Cortex of kidney (tissue), 1 donor: ENCODE measurements at regions not wholly inside any gene's neighbourhood (a gene's known extent, or its start where the extent isn't known, plus 50 kb on each side); places are given as distances from the start of the nearest gene placed in this dataset.
"Not testable (repeated sequence)": the region's sequence is repeated elsewhere in the genome, so short reads cannot be mapped to it uniquely, and the experiment has no call there.

Experiments
- DNase-seq: peaks from one replicate; lab custom pipeline; 2025; lab: John Stamatoyannopoulos, UW

DNA sequence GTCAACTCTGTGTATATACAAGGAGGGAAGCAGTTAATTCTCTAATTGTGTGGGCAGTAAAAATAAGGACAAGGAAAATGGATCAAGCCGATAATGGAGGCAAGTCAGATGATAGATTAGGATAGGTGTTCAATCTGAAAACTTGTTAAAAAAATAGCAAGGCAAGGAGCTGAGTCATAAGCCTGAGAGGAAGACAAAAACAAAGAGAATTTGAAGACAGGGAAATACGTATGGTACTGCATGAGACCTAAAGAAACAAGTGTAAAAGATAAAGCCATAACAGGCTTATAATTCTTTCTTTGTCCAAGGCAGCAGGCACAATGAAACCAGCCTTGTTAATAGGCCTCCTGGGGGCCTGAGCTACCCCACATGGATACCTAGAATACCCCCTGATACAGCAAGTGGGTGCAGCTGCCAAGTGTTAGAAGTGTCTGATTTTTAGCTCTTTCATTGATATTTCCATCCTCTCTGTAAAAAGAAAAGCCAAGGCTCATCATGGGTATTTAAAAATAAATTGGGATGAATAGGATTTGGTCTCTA is 1570.6 kb upstream of the LRRTM3 start:
- DNase-seq, result no peak

DNA sequence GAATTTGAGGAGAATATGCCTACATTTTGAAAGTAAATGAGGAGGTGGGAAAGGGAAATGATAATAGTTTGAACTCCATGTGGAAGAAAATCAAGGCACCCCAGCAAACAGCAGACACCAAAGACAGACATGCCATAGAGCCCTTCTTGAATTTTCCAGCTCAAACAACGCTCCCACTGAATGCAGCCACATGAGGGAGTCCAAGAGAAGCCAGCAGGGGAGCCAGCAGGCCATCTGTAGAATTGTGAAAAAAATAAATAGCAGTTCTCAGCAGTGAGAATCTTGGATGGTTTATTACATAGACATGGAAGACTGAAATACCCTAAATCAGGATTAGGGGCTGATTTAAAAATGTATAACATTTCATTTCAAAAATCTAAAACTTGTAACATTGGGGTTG is 1567.3 kb upstream of the LRRTM3 start:
- no peak for DNase-seq

DNA sequence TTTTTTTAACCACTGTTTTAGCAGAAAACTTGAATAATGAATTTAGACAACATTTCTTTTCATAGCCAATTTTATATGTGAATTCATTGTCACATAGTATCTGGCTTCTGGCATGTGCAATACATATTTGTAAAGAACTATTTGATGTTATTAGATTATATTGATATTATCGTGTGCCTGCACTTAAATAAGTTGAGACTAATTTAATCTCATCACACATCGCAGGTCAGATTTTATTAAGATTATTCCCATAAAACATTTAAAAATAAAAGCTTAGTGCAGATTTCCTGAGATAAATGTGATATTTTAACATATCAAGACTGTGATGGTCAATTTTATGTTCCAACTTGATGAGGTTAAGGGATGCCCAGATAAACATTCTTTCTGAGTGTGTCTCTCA is 1565.3 kb upstream of the LRRTM3 start:
- DNase-seq, result no peak

DNA sequence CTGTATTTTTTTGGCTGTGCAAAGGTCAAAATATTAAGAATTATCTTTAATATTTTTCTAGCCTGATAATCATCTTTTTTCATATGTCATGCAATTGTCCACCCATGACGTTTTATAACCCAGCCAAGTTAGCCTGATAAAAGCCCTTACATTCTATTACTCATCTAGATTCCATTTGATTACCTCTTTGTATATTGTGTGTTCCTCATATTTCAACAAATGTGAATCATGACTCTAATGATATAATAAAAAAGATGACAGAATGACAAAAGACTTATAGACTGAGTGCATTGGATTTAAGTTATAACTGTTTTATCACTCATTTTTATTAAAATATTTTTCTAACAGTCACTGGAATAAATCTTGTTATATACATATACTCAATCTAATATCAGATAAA is 1560.0 kb upstream of the LRRTM3 start:
- DNase-seq, result no peak

DNA sequence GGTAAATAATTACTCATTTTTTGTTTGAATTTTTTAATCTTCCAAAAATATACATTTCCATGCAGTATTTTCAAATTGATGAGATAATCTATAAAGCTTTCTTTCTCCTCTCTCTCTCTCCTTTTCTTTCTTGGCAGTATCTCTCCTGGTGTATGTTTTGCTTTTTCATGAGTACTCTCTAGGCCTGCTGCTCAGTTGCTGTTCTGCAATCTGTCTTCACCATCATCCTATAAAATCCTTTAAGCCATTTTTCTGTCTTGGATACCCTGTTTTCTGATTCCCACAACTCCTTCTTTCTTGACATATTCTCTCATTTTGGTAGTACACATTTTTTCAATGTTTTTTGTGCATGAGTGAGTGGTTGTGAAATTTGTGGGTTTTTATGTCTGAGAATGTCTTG is 1558.1 kb upstream of the LRRTM3 start:
- no peak for DNase-seq

DNA sequence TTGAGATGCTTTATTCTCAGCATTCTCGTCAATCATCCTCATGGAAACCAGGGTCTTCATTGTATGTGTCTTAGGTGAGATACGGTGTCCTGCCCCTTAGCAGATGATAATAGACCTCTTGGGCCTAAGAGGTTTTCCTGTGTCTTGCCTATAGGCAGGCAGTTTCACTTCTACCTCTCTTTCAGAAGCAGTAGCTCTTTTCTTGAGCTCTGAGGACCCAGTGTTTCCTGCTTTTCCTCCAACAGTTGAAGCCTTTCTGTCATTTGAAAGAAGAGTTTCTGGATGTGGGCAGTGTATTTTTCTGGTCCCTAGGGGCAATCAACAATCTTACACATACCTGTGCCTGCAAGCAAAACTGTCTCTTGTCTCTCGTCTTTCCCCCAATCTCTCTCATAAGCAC is 1550.3 kb upstream of the LRRTM3 start:
- DNase-seq, result no peak

DNA sequence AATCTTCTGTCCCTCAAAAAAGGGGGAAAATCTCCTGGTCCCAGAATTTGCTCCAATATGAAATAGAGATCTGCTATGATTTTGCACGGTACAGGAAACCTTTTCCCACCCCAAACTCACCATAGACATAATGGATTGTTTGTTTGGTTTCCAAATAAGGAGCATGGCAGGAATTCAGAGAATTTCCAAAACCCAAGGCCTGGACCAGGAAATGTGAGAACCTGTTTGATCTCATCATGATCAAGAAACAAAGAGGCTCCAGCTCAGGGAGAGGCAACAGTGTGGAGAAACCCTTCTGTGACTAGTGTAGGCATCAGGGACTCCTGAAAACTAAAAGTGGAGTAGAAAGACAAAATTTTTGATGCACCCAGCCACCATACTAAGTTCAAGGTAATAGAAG is 1548.1 kb upstream of the LRRTM3 start:
- no peak for DNase-seq

DNA sequence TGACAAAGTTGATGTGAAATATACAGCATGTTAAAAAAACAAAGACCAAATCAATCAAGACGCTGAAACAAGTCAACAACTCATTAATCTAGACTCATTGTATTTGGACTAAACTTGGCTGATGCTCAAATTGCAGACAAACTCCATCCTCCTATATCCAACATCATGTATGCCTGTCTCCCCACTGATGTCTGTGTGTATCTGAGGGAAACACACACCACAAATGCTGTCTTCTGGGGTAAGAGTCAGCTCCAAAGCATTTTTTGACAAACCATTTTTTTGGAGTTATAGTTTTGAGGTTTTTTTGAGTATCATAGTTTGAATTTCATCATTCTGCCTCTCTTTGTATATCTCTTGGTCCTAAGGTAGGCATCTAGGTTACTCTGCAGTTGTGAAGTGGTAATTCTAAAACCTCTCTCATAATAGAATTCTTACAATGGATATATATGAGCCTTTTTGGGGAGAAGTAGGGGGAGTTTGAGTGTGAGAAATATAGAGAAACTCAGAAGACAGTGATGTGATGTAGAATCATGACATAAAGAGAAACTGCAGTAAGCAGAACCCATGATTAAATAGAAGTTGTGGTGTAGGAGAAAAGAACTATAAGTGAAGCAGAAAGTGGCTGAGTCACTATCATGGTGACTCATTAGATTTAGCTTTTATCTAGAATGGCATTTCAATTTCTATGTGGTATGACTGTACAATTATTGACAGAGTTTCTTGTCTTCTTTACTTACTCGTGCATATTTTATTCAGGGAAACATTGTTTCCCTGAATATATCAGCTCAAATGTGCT is 1531.1 kb upstream of the LRRTM3 start:
- DNase-seq, result no peak

DNA sequence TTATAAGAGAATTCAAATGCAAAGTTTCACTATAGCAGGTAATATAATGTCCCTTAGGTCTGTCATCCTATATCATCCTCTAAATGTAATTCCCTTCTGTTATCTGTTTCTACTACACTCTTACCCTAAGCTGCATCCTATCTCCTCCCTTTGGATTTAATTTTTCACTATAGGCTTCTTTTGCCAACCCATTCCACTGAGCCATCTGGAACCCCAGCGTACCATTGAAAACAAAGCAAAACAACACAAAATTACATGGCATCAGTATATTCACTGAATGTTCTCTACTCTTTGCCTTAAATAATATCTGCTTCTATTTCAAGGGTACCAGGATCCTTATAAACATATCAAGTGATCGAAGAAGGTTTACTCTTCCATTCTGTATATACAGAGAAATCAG is 1530.2 kb upstream of the LRRTM3 start:
- DNase-seq, result no peak

DNA sequence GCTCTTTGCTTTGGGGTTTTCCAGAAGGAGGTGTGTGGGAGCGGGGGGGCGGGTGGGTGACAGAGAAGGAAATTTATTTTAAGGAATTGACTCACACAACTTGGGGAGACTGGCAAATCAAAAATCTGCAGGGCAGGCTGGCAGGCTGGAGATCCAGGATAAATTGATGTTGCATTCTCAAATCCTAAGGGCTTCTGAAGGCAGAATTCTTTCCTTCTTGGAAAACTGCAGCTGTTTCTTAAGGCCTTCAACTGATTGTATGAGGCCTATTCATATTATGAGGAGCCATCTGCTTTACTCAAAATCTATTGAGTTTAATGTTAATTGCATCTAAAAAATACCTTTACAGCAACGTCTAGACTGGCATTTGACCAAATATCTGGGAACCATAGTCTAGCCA is 1528.8 kb upstream of the LRRTM3 start:
- no peak for DNase-seq

DNA sequence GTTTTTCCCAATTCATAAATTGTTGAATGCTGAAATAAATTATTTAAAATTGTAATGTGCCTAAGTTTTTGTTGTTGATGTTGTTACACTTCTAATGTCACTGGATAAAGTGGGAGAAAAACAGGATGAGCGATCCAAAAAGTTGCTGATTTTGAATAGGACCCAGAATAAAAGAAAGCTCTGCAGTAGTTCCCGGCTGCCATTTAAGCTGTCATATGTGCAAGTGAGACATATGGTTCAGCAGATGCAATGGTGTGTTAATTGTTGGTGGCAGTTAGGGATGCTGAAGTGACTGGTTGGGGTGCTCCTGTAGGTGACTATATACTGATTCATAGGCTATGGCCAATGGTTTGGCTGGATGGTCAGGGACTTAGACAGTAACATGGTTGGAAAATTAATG is 1517.4 kb upstream of the LRRTM3 start:
- no peak for DNase-seq

DNA sequence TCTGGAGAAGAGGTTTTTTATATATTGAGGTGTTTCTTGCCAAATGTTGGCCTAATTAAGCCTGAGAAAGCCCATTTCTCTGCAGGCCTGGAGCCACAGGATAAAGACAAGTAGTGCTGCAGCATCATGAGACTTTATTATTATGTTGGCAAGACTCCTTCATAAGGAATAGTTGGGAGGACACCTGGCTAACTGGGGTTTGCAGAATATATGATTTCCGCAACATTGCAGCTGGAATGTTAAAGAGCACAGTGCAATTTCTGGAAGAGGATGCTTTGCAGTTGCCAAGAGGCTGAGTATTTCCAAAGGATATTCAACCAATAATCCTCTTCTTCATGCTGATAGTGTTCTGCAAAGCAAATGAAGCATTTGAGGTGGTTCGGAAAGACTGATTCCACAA is 1512.8 kb upstream of the LRRTM3 start:
- no peak for DNase-seq

DNA sequence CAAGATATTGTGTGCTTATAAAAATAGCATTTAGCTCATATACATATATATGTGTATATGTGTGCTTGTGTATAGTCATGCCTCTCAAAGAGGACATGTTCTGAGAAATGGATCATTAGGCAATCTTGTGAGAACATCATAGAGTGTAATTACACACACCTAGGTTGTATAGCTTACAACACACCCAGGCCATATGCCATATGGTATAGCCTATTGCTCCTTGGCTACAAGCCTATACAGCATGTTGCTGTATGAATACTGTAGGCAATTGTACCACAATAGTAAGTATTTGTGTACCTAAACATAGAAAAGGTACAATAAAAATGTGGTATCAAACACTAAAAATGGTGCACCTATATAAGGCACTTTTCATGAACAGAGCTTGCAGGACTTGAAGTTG is 1510.5 kb upstream of the LRRTM3 start:
- DNase-seq, result no peak

DNA sequence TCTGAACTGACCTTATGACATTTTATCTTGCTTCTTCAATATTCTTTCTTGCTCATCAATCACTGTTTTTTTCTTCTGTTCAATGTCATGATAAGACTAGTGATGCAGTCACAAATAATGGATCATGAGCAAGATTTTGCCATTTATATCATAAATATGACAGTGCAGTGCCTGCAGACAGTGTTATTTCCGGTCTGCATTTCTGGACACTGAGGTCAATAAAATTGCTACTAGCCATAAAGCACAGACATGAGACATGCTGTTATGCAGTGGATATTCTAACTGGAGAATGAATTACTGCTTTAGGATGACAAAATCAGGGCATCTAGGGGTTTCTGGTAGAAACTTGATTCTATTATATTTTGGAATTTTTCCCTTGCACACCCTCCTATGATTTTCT is 1509.7 kb upstream of the LRRTM3 start:
- DNase-seq, result no peak

DNA sequence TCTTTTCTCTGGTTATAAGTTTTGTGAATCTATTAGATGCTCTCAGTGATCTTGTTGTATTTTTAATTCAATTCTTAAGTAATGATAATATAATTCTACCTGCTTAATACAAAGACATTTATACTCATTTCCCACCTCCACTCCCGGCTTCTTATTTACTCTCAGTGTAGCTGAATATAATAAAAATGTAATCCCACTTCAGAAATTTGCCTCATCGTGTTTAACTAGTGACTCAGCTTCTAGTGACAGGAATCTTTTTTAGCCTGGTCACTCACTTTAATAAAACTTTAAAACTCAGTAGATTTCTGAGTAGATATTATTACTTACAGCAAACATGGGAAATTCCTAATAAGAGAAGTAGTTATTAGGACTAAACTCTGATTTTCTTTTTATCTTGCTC is 1506.2 kb upstream of the LRRTM3 start:
- DNase-seq, result no peak

DNA sequence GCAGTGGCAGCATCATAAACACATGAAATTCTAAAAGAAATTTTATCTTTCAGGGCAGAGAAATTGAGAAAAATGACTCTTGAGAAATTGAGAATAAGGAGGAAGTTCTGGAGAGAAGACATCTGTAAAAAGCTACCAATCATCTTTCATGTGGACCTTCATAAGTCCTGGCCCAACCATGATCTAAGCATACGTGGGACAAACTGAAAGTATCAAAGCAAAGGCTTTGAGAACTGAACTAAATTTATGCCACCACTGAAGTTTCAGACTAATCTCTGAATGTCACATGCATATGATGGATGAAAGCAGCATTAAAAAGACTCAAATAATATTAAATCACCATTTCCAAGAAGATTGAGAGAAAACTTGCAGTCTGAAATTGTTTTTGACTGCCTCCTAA is 1502.8 kb upstream of the LRRTM3 start:
- DNase-seq, result no peak

DNA sequence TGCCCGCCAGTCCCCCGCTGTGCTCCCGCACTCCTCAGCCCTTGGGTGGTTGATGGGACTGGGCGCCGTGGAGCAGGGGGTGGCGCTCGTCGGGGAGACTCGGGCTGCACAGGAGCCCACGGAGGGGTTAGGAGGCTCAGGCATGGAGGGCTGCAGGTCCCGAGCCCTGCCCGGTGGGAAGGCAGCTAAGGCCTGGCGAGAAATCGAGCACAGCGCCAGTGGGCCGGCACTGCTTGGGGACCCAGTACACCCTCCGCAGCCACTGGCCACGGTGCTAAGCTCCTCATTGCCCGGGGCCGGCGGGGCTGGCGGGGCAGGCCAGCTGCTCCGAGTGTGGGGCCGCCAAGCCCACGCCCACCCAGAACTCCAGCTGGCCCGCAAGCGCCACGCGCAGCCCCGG is 1496.5 kb upstream of the LRRTM3 start:
- DNase-seq, result not testable (repeated sequence)

DNA sequence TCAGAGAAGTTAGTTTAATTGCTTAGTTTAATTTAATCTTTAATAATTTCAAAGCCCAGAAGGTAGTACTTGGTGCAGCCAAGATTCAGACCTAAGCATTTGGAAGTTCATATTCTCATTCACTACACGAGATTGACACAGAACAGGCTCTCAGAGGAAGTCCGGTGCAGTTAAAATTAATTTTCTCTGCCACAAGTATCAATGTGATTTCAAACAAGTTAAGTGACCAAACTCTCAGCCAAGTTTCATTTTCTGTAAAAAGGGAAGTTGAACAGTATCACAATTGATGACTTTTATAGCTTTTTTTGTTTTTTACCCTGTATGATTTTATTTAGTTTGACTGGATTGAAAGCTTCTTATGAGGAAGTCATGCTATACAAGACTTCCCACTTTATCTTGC is 1494.9 kb upstream of the LRRTM3 start:
- no peak for DNase-seq

DNA sequence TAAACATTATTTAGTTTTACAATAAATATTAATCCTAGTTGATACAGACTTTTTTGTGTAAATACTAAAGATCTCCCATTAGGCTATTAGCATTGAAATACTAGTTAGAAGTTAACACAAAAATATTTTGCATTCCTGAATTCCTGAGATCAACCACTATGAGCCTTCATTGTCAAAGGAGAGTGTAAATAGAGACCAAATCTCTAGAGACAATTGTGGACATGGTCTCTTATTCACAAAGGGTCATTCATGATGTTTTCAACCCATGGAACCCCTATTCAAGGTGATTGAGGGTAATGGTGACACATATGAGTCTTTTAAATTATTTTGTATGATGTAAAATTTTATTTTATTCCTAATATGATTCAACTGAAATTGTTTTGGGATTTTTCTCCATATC is 1454.8 kb upstream of the LRRTM3 start:
- no peak for DNase-seq

DNA sequence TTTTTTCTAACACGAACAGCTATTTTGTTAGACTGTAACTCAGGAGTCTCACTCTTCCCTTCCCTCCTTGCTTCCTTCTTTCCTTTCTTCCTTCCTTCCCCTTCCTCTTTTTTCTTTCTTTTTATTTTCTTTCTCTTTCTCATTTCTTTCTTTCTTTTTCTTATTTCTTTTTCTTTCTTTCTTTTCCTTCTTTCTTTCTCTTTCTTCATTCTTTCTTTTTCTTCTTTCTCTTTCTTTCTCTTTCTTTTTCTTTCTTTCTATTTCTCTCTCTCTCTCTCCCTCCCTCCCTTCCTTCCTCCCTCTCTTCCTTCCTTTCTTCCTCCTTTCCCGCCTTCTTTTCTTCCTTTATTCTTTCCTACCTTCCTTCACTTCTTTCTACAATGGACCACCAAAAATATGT is 1443.0 kb upstream of the LRRTM3 start:
- DNase-seq, result no peak

DNA sequence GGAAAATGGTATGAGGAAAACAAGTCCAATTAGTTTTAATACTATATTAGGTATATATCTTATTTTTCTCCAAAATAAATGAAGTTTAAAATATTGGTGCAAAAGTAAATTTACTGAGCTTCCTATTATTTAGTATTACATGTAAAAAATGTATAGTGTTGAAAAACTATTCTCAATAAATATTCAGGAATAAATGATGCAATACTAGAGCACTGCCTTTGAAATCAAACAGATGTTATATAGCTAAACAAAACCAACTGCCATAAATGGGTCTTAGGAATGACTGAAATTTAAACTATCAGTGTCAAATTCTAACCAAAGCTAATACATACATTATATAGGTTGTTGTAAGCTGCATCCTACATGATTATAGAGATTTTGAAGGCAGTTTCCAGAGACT is 1434.0 kb upstream of the LRRTM3 start:
- DNase-seq, result no peak

DNA sequence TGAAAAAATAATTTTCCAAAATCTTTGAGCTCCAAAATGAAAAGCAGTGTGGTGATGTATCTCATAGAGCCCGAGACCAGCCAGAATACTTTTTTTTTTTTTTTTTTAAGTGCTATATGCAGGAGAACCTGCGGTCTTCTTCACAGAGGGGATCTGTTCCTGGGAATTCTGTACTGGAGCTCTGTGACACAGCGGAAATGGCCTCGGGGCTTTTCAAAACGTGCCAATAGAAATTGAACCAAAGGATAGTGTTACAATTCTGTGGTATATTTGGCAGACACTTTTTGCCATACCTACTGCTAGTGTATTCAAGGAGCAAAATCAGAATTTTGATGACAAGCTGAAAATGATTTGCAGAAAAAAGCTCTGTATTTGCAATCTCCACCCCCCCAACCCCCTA is 1429.3 kb upstream of the LRRTM3 start:
- no peak for DNase-seq

DNA sequence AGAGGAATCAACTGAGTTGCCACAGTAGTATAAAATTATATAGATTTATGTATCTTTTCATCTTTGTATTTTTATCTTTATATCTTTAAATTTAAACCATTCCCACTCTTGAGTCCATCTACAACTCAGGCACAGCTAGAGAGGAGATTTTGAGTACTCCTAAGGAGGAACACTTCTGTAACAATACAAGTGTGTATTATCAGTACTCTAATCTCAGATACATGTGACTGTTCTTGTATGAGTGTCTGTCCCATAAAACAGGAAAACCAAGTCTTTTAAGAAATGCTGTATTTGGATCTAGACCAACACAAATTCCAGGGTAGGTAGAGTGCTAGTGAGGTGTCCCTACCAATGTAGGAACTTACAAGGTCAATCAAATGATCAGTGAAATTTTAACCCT is 1428.0 kb upstream of the LRRTM3 start:
- no peak for DNase-seq

DNA sequence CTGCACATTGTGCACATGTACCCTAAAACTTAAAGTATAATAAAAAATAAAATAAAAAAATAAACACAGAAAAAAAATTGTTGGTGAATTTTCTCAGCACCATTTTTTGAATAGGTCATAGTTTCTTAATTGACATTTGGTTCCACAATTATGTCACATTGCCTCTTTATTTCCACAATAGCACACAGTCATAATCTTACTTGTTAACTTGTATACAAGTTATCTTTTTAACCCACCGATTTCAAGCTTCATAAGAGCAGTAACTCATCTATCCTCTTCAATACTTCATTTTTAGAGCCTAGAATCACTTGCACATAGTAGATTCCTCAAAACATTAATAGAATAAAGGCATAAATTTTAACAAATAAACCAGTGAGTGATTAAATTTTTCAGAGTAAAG is 1425.1 kb upstream of the LRRTM3 start:
- DNase-seq, result no peak
